Thyroid gland (tissue), 4 donors: ENCODE measurements at regions not wholly inside any gene's neighbourhood (a gene's known extent, or its start where the extent isn't known, plus 50 kb on each side); places are given as distances from the start of the nearest gene placed in this dataset.
"Not testable (repeated sequence)": the region's sequence is repeated elsewhere in the genome, so short reads cannot be mapped to it uniquely, and the experiment has no call there.

Experiments used
- POLR2A ChIP-seq, 2 donors: fragments of 450-650 bp; IDR thresholded peaks; one replicate each; pipeline ENCODE4 v1.6.1; 2017; ENCODE audit warnings: antibody characterized with exemption in 2 of 2, mild to moderate bottlenecking in 2 of 2, moderate library complexity in 1 of 2
- TF ChIP-seq, protein P1 (sequence below), 6 experiments: fragments of 200-600 bp in 3 of 6; fragments of 450-650 bp in 3 of 6; sonication (generic) in 3 of 6; IDR thresholded peaks; one replicate each; pipeline ENCODE4 v1.5.1; 2016 to 2019; ENCODE audit warnings: antibody characterized with exemption in 6 of 6, mild to moderate bottlenecking in 2 of 6, inconsistent platforms in 1 of 6, moderate library complexity in 1 of 6

DNA sequence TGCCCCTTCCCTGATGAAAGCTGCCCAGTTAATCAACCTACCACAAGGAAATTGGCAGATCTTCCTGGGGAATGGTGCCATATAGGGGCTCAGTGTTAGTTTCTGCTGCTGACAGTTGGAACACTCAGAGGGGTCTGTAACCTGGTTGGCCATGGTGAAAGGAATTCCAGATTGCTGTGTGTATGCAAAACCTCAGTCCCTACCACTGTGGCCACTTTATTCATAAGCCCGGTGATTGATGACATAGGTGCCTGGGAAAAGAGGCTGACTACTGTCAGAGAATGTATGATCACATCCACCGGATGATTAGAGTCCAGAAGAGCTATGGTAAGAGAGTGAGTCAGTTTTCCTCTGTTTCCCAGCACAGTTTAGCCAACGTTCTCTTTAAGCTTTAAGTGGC is 363.9 kb upstream of the NPAP1 start:
- TF ChIP-seq, protein P1, sequence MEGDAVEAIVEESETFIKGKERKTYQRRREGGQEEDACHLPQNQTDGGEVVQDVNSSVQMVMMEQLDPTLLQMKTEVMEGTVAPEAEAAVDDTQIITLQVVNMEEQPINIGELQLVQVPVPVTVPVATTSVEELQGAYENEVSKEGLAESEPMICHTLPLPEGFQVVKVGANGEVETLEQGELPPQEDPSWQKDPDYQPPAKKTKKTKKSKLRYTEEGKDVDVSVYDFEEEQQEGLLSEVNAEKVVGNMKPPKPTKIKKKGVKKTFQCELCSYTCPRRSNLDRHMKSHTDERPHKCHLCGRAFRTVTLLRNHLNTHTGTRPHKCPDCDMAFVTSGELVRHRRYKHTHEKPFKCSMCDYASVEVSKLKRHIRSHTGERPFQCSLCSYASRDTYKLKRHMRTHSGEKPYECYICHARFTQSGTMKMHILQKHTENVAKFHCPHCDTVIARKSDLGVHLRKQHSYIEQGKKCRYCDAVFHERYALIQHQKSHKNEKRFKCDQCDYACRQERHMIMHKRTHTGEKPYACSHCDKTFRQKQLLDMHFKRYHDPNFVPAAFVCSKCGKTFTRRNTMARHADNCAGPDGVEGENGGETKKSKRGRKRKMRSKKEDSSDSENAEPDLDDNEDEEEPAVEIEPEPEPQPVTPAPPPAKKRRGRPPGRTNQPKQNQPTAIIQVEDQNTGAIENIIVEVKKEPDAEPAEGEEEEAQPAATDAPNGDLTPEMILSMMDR (IDR thresholded peaks at IDR 0.05), result not testable (repeated sequence)
- not testable (repeated sequence) for TF ChIP-seq POLR2A (IDR thresholded peaks at IDR 0.05)
